OCI-LY1 (cell line): ENCODE measurements at regions not wholly inside any gene's neighbourhood (a gene's known extent, or its start where the extent isn't known, plus 50 kb on each side); places are given as distances from the start of the nearest gene placed in this dataset.

Source experiments
- H2AFZ ChIP-seq: fragments of 200-600 bp; sonication (generic), shearing (Covaris generic); 2 replicates; pipeline ENCODE4 v1.6.0; 2014; ENCODE audit warnings: antibody characterized with exemption, mild to moderate bottlenecking, low read length
- H3F3A ChIP-seq: fragments of 200-600 bp; sonication (generic), shearing (Covaris generic); 2 replicates; pipeline ENCODE4 v1.6.0; 2014; ENCODE audit warnings: mild to moderate bottlenecking, antibody characterized with exemption, low read length, moderate library complexity; ENCODE audit not compliant: insufficient read depth
- H3K27ac ChIP-seq: fragments of 200-600 bp; sonication (generic); 2 replicates; pipeline ENCODE4 v1.5.1; 2014; ENCODE audit warnings: low read length, mixed run types, mild to moderate bottlenecking, low read depth; ENCODE audit not compliant: poor library complexity, severe bottlenecking
- H3K27me3 ChIP-seq: fragments of 200-600 bp; sonication (generic); 2 replicates; pipeline ENCODE4 v1.6.0; 2014; ENCODE audit warnings: antibody characterized with exemption, mild to moderate bottlenecking, low read length, moderate library complexity; ENCODE audit not compliant: insufficient read depth
- H3K36me3 ChIP-seq: fragments of 200-600 bp; sonication (generic); 2 replicates; pipeline ENCODE4 v1.6.1; 2014; ENCODE audit warnings: mild to moderate bottlenecking, antibody characterized with exemption, low read length, moderate library complexity, mixed read lengths; ENCODE audit not compliant: insufficient read depth
- H3K4me1 ChIP-seq: fragments of 200-600 bp; sonication (generic); 2 replicates; pipeline ENCODE4 v1.5.1; 2014; ENCODE audit warnings: mild to moderate bottlenecking, low read length, moderate library complexity; ENCODE audit not compliant: insufficient read depth, severe bottlenecking
- H3K4me2 ChIP-seq: fragments of 200-600 bp; sonication (generic), shearing (Covaris generic); 2 replicates; pipeline ENCODE4 v1.6.1; 2014; ENCODE audit warnings: low read length
- H3K4me3 ChIP-seq: fragments of 200-600 bp; sonication (generic); 2 replicates; pipeline ENCODE4 v1.5.1; 2014; ENCODE audit warnings: low read length, low read depth, mild to moderate bottlenecking, mixed read lengths; ENCODE audit not compliant: poor library complexity, severe bottlenecking
- H3K79me2 ChIP-seq: fragments of 200-600 bp; shearing (Covaris generic); 2 replicates; pipeline ENCODE4 v1.6.1; 2016; ENCODE audit warnings: mixed run types, low read length, mixed read lengths; ENCODE audit not compliant: insufficient read depth
- H3K9ac ChIP-seq: fragments of 200-600 bp; sonication (generic), shearing (Covaris generic); 2 replicates; pipeline ENCODE4 v1.6.1; 2014; ENCODE audit warnings: mild to moderate bottlenecking, low read length, mixed read lengths
- H3K9me2 ChIP-seq: fragments of 200-600 bp; sonication (generic), shearing (Covaris generic); 2 replicates; pipeline ENCODE4 v1.6.1; 2014; ENCODE audit warnings: low read depth, mild to moderate bottlenecking, low read length, mixed read lengths
- H3K9me3 ChIP-seq: fragments of 200-600 bp; shearing (Covaris generic); 2 replicates; pipeline ENCODE4 v1.6.1; 2014; ENCODE audit warnings: low read length, mixed read lengths
- H4K20me1 ChIP-seq: fragments of 200-600 bp; sonication (generic), shearing (Covaris generic); 2 replicates; pipeline ENCODE4 v1.6.0; 2016; ENCODE audit warnings: mild to moderate bottlenecking, low read length; ENCODE audit not compliant: insufficient read depth
- CTCF ChIP-seq: fragments of 200-600 bp; sonication (generic), shearing (Covaris generic); IDR thresholded peaks from 2 replicates; pipeline ENCODE4 v1.5.1; 2017; ENCODE audit warnings: mild to moderate bottlenecking, antibody characterized with exemption, low read length, moderate library complexity, mixed read lengths
- EZH2 ChIP-seq: fragments of 200-600 bp; sonication (generic), shearing (Covaris generic); IDR thresholded peaks from 2 replicates; pipeline ENCODE4 v1.8.0; 2017; ENCODE audit warnings: borderline replicate concordance, mixed run types, mild to moderate bottlenecking, antibody characterized with exemption, low read length, moderate library complexity, mixed read lengths

- TF ChIP-seq CTCF (no peak), EZH2 (no peak)
Observed at GRCh38 chr16:86758932-86759331, 180.6 kb downstream of the FOXL1 start.

GRCh38 chr16:86761111-86762031 lies 183.0 kb downstream of the FOXL1 start:
- Histone ChIP-seq H3K4me3 (no peak overlapping the region), H3F3A (no peaks in the 10 kb centered on the region)

More at GRCh38 chr16:86758932-86759331, 180.6 kb downstream of the FOXL1 start:
- no peaks in the 10 kb centered on the region for H4K20me1 ChIP-seq
- no peaks in the 10 kb centered on the region for H3F3A ChIP-seq
- H3K9me2 ChIP-seq: no peaks in the 10 kb centered on the region
- no peak overlapping the region for H3K9ac ChIP-seq
- H3K4me2 ChIP-seq: no peak overlapping the region
- H3K27ac ChIP-seq: no peak overlapping the region
- H3K4me3 ChIP-seq: no peak overlapping the region
- no peaks in the 10 kb centered on the region for H3K4me1 ChIP-seq
- no peaks in the 10 kb centered on the region for H3K9me3 ChIP-seq
- no peaks in the 10 kb centered on the region for H3K79me2 ChIP-seq
- no peaks in the 10 kb centered on the region for H3K36me3 ChIP-seq
- peaks cover 8% of the 10 kb centered on the region; the same call in 1 of the 2 replicates for H3K27me3 ChIP-seq
- H2AFZ ChIP-seq: no peak overlapping the region

GRCh38 chr16:86762095-86762494 lies 183.7 kb downstream of the FOXL1 start:
- H3K27me3 ChIP-seq: peaks cover 5% of the 10 kb centered on the region; the same call in 1 of the 2 replicates
- no peaks in the 10 kb centered on the region for H3K36me3 ChIP-seq
- no peak overlapping the region for H3K9ac ChIP-seq
- TF ChIP-seq EZH2 (no peak), CTCF (no peak)
- H3K4me2 ChIP-seq: no peak overlapping the region
- no peaks in the 10 kb centered on the region for H4K20me1 ChIP-seq
- H3K9me2 ChIP-seq: no peaks in the 10 kb centered on the region
- H3K79me2 ChIP-seq: no peaks in the 10 kb centered on the region
- H3K4me1 ChIP-seq: no peaks in the 10 kb centered on the region
- H3K4me3 ChIP-seq: no peak overlapping the region
- H3K27ac ChIP-seq: no peak overlapping the region
- H3F3A ChIP-seq: no peaks in the 10 kb centered on the region
- H2AFZ ChIP-seq: no peak overlapping the region
- no peaks in the 10 kb centered on the region for H3K9me3 ChIP-seq

More at GRCh38 chr16:86761111-86762031, 183.0 kb downstream of the FOXL1 start:
- Histone ChIP-seq H2AFZ (no peak overlapping the region), H3K9ac (no peak overlapping the region), H4K20me1 (no peaks in the 10 kb centered on the region), H3K4me2 (no peak overlapping the region), H3K9me3 (no peaks in the 10 kb centered on the region), H3K79me2 (no peaks in the 10 kb centered on the region), H3K4me1 (no peaks in the 10 kb centered on the region), H3K27me3 (peaks cover 5% of the 10 kb centered on the region; the same call in 1 of the 2 replicates), H3K9me2 (no peaks in the 10 kb centered on the region), H3K36me3 (no peaks in the 10 kb centered on the region), H3K27ac (no peak overlapping the region)
- TF ChIP-seq CTCF (peak; percentile 70), EZH2 (no peak)
